ENCODE measurements at regions not wholly inside any gene's neighbourhood (a gene's known extent, or its start where the extent isn't known, plus 50 kb on each side); places are given as distances from the start of the nearest gene placed in this dataset.

GRCh38 chr3:144624656-144625055 is 653.0 kb downstream of the DIPK2A start:
- Histone ChIP-seq H3K36me3 (no peaks in the 10 kb centered on the region), H3K4me1 (no peaks in the 10 kb centered on the region), H3K4me3 (no peak overlapping the region), H3K9me3 (no peaks in the 10 kb centered on the region), H3K27me3 (no peaks in the 10 kb centered on the region), H3K27ac (no peak overlapping the region)
- intact Hi-C loops (cut with DNase I; ENCODE audit: low total_unique reads) = no loop called here
- no peak for DNase-seq (ENCODE audit: low spot score in 2 of 2)
- TF ChIP-seq CTCF (IDR thresholded peaks at IDR 0.05) (no peak), POLR2AphosphoS5 (IDR thresholded peaks at IDR 0.05) (no peak), POLR2A (IDR thresholded peaks at IDR 0.05) (no peak)

DNA sequence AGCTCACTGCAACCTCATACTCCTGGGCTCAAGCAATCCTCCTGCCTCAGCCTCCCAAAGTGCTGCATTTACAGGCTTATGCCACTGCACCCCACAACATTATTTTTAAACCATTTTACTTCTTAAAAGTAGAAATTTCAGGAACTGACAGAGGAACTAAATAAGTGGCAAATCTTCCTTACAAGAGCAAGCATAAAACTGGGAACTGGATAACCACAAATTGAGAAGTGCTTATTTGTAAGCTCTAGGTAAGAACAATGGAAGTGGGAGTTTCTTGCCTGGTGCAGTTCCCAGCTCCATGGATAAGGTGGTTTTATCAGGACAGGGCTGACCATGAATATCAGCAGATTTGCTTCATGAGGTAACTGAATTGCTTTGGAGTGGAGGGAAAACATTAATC is 655.2 kb downstream of the DIPK2A start:
- H3K4me1 ChIP-seq = no peaks in the 10 kb centered on the region
- H3K27me3 ChIP-seq = no peaks in the 10 kb centered on the region
- TF ChIP-seq POLR2AphosphoS5 (IDR thresholded peaks at IDR 0.05) (no peak), CTCF (IDR thresholded peaks at IDR 0.05) (no peak), POLR2A (IDR thresholded peaks at IDR 0.05) (no peak)
- H3K27ac ChIP-seq = no peak overlapping the region
- H3K9me3 ChIP-seq = no peaks in the 10 kb centered on the region
- intact Hi-C loops (cut with DNase I; ENCODE audit: low total_unique reads) = no loop called here
- no peak overlapping the region for H3K4me3 ChIP-seq
- DNase-seq (ENCODE audit: low spot score in 2 of 2) = no peak
- H3K36me3 ChIP-seq = no peaks in the 10 kb centered on the region

DNA sequence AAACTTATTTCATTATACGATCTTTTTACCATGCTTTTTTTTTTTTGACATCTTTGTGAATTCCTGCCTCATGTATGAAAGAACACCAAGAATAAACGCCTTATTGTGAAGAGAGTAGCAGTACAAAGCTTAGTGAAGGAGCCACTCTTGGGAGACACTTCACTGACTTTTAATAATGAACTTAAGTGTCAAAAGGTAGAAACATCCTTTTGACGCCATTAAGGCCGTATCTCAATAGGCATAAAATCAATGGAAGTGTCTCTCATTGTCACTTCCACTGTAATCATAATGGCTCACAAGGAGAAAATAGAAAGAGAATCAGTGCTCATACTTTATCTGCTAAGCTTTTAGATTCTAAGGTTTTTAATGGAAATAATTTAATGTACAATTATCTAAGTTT is 657.8 kb downstream of the DIPK2A start:
- no peak overlapping the region for H3K4me3 ChIP-seq
- no peaks in the 10 kb centered on the region for H3K4me1 ChIP-seq
- no peak for DNase-seq (ENCODE audit: low spot score in 2 of 2)
- H3K27ac ChIP-seq = no peak overlapping the region
- no peaks in the 10 kb centered on the region for H3K36me3 ChIP-seq
- no peaks in the 10 kb centered on the region for H3K9me3 ChIP-seq
- no peaks in the 10 kb centered on the region for H3K27me3 ChIP-seq
- TF ChIP-seq POLR2AphosphoS5 (IDR thresholded peaks at IDR 0.05) = no peak
- TF ChIP-seq CTCF (IDR thresholded peaks at IDR 0.05) = no peak
- TF ChIP-seq POLR2A (IDR thresholded peaks at IDR 0.05) = no peak
- intact Hi-C loops (cut with DNase I; ENCODE audit: low total_unique reads) = no loop called here

DNA sequence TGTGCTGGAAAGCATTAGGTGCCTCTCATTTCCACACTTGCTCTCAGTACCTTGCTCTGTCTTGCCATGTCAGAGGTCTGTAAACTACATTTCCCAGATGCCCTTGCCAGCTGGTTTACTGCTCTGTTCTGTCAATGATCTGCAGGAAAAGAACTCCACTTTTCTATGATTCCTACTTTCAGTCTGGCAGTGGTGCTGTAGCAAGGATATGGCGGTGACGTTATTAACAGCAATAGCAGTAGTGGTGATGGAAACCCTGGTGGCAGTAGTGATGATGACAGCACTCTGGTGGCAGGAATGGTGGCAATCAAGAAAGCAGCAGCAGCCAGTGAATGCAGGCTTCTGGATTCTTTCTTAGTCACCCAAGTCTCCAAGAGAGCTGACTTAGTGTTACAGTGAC is 665.2 kb downstream of the DIPK2A start:
- no peak for DNase-seq (ENCODE audit: low spot score in 2 of 2)
- no peaks in the 10 kb centered on the region for H3K4me1 ChIP-seq
- no peak for TF ChIP-seq POLR2A (IDR thresholded peaks at IDR 0.05)

DNA sequence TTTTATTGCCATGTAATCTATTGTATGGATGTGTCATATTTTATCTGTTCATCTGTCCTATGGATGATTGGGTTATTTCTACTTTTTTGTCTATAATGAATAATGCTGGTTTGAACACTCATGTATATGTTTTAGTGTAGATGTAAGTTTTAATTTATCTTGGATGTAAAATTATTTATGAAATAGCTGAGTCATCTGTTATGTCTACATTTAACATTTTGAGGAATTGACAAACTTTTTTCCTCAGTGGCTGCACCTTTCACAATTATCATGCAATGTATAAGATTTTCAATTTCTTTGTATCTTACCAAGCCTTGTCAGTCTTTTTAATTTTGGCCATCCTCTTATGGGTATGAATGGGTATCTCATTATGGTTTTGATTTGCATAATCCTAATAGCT is 666.4 kb downstream of the DIPK2A start:
- H3K27ac ChIP-seq = no peak overlapping the region
- no peaks in the 10 kb centered on the region for H3K9me3 ChIP-seq
- no peak overlapping the region for H3K4me3 ChIP-seq
- H3K36me3 ChIP-seq = no peaks in the 10 kb centered on the region
- no peaks in the 10 kb centered on the region for H3K4me1 ChIP-seq
- TF ChIP-seq POLR2AphosphoS5 (IDR thresholded peaks at IDR 0.05) (no peak), CTCF (IDR thresholded peaks at IDR 0.05) (no peak), POLR2A (IDR thresholded peaks at IDR 0.05) (no peak)
- intact Hi-C loops (cut with DNase I; ENCODE audit: low total_unique reads) = no loop called here
- no peak for DNase-seq (ENCODE audit: low spot score in 2 of 2)
- no peaks in the 10 kb centered on the region for H3K27me3 ChIP-seq

More for the DNA sequence above, 665.2 kb downstream of the DIPK2A start:
- no peaks in the 10 kb centered on the region for H3K27me3 ChIP-seq
- intact Hi-C loops (cut with DNase I; ENCODE audit: low total_unique reads) = no loop called here
- no peak overlapping the region for H3K27ac ChIP-seq
- H3K36me3 ChIP-seq = no peaks in the 10 kb centered on the region
- no peak overlapping the region for H3K4me3 ChIP-seq
- H3K9me3 ChIP-seq = no peaks in the 10 kb centered on the region

GRCh38 chr3:144643771-144644198 is 672.2 kb downstream of the DIPK2A start:
- Histone ChIP-seq H3K4me3 (no peak overlapping the region), H3K27me3 (no peaks in the 10 kb centered on the region), H3K4me1 (no peaks in the 10 kb centered on the region), H3K27ac (no peak overlapping the region), H3K36me3 (no peaks in the 10 kb centered on the region), H3K9me3 (no peaks in the 10 kb centered on the region)
- DNase-seq (ENCODE audit: low spot score in 2 of 2) = no peak
- intact Hi-C loops (cut with DNase I; ENCODE audit: low total_unique reads) = no loop called here
- TF ChIP-seq CTCF (IDR thresholded peaks at IDR 0.05) (no peak), POLR2A (IDR thresholded peaks at IDR 0.05) (no peak)

Data from breast epithelium (tissue), 4 donors.